Urothelium cell line (cell line): ENCODE measurements at regions not wholly inside any gene's neighbourhood (a gene's known extent, or its start where the extent isn't known, plus 50 kb on each side); places are given as distances from the start of the nearest gene placed in this dataset.
"Not testable (repeated sequence)": the region's sequence is repeated elsewhere in the genome, so short reads cannot be mapped to it uniquely, and the experiment has no call there.

Experiments used
- DNase-seq: peaks from one replicate; pipeline ENCODE4 v3.0.0; 2011; ENCODE audit warnings: low spot score, mixed read lengths
- FAIRE-seq: peaks from 2 replicates; lab custom pipeline; 2011; peaks lifted over from hg19 to GRCh38; lab: Jason Lieb, UNC

DNA sequence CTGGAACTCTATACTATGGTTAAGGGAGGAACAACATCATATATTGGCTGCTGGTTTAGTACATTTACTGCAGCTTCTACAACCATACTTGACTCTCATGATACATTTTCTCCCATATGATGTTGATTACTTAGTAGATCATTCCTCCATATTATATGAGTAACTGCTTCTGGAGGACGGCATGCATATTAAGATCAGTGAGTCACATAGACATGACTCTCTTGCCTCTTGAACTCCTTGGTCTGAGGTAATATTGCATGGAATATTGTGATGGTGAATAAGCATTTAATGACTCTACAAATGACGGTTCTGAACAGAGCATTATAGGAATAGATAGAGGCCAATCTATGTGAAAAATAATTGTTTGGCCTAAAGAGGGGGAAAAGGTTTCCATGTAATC lies 418.8 kb upstream of the SPHKAP start:
- DNase-seq: no peak
- no peak for FAIRE-seq

DNA sequence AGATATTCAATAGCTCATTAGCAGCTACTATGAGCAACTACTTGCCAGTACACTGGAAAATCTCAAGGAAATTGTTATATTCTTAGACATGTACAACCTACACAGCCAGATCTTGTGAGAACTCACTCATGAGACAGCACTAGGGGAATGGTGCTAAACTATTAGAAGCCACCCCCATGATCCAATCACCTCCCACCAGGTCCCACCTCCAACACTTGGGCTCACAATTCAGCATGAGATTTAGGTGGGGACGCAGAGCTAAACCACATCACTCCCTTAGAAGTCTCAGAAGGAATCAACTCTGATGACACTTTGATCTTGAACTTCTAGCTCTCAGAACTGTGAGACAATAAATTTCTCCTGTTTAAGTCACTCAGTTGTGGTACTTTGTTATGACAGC lies 418.3 kb upstream of the SPHKAP start:
- FAIRE-seq: no peak
- DNase-seq: no peak

GRCh38 chr2:228599297-228599696 lies 417.8 kb upstream of the SPHKAP start:
- FAIRE-seq (no peak), DNase-seq (no peak)

- no peak for DNase-seq
- no peak for FAIRE-seq
These were observed 415.5 kb upstream of the SPHKAP start for GRCh38 chr2:228597032-228597431.

DNA sequence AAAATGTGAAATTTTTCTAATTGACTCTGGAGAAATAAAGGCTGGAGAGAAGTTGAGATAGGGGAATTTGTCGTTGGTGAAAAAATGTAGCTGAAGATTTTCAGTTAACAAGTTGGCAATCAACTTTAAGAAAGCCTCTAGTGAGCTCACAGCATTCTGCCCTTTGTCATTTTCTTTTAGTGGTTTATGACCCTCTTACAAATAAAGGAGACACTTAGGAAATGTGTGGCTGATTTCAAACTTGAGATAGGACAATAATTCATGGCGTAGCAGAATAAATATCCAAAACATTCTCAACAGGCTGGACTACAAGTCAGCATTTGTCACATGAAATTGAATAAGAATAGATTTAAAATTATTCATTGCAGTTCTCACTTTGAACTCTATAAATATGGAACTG lies 412.5 kb upstream of the SPHKAP start:
- DNase-seq: no peak

DNA sequence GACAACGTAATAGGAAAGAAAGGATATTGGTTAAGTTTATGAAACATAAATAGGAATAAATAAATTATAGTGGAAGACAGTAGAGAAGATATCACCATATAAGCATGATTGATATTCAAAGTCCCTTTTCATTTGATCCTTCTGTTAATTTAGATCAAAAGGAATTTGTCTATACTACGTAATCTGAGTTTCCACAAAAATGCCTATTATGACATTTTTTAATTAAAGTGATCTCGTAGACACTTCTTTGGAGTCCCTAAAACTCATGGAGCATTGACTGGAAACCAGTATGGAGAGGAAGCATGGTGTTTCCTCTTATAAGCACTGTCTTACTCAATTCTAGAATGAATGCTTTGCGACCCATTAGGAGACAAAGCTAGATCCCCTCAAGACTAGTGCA lies 411.4 kb upstream of the SPHKAP start:
- DNase-seq (no peak), FAIRE-seq (no peak)

More for the DNA sequence above, 412.5 kb upstream of the SPHKAP start:
- no peak for FAIRE-seq

DNA sequence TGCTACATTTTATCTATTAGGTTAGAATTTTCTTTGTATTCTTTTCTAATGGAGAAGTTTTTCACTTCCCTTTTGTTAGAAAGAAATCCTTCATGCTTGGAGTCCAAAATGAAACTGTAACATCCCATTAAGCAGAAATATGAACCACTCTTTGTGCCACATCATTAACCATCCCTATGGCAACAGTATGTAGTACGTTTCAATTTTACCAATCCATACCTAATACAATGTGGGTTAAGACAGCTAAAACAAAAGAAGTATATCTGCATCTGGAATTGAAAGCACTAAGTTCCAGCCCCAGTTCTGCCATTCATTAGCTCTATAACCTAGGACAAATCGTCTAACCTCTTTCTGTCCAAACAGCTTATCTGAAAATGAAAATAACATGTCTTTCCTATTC lies 409.2 kb upstream of the SPHKAP start:
- FAIRE-seq: no peak

DNA sequence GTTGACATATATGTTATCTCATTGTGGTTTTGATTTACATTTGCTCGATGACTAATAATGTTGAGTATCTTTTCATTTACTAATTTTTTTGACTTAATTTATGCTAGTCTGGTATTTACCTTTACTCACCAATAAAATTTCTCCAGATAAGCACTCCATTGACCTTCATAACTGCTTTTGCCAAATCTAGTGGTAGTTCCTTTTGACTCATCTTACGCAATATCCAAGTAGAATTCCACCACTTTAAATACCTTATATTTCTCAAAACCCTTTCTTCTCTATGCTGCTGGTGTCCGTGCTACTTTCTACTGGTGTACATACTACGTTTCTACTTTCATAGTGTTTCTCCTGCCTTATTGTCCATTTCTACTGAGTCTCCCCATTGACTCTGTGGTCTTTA lies 407.6 kb upstream of the SPHKAP start:
- FAIRE-seq (no peak), DNase-seq (no peak)

More for the DNA sequence above, 409.2 kb upstream of the SPHKAP start:
- no peak for DNase-seq

GRCh38 chr2:228581731-228582130 lies 400.2 kb upstream of the SPHKAP start:
- DNase-seq (no peak), FAIRE-seq (no peak)

GRCh38 chr2:228575897-228576296 lies 394.4 kb upstream of the SPHKAP start:
- DNase-seq (no peak), FAIRE-seq (no peak)

- not testable (repeated sequence) for FAIRE-seq, DNase-seq
These were observed 386.8 kb upstream of the SPHKAP start for GRCh38 chr2:228568275-228568674.

GRCh38 chr2:228561816-228562215 lies 380.3 kb upstream of the SPHKAP start:
- FAIRE-seq: no peak
- DNase-seq: no peak

- FAIRE-seq (no peak), DNase-seq (no peak)
These were observed 378.4 kb upstream of the SPHKAP start for GRCh38 chr2:228559774-228560415.

DNA sequence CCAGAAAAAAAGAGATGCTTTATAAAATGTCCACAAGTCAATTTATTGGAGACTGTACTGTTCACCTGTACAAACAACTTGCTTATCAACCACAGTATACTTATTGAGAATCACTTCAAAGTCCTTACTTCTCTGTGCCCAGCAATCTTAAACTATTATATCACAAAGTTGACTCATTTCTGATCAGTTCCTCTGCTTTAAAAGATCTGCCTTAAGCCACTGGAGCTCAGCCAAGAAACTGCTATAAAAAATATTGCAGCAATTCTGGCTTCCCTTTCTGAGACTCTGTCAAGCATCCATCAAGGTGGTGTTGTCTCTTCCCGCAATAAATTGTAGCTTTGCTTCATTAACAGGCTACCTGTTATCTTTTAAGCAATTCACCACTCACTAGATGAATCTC lies 375.2 kb upstream of the SPHKAP start:
- no peak for FAIRE-seq
- DNase-seq: peak; percentile 24

DNA sequence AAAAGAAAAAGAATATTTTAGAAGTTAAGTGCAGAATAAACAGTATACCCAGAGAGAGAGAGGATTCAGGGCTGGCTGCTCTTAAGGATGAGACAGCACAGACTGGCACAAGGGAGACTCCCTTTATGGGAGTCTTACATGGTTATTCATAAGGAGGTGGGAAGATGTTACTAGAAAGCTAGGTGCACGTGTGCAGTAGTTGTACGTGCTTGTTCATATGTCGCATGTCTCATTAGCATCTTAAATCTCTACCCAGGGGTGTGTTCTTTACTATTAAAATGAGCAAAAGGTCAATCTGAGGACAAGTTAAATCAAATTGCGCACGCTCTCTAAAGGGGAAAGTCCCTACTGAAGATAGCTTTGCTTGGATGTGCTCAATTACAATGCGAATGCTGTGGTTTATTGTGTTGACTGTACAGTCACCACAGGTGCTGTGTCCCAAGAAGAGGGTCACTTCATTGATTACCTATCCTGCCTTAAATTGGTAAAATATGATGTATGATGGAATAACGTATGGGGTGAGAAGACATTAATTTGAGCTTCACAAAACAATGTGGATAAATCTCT lies 368.0 kb upstream of the SPHKAP start:
- FAIRE-seq: no peak

DNA sequence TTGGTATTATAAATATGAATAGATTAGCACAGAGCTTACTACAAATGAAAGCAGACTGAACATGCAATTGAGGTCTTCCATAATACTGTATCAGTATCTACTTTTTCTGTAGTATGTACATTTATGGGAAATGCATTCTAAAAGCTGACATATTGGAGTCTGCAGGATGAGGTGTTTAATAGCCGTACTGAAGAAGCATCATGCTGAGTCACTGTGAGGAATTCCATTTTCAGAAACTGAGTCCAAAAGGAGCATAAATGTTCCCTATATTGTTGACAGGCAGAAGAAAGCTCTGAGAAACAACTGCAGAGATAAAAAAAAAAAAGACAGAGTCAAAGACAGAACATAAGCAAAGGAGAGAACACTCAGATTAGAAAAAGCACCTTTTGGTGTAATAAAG lies 366.7 kb upstream of the SPHKAP start:
- FAIRE-seq: no peak

More for the DNA sequence above, 368.0 kb upstream of the SPHKAP start:
- DNase-seq: no peak

GRCh38 chr2:228545748-228546145 lies 364.3 kb upstream of the SPHKAP start:
- DNase-seq (no peak), FAIRE-seq (no peak)

More for the DNA sequence above, 366.7 kb upstream of the SPHKAP start:
- no peak for DNase-seq

GRCh38 chr2:228545041-228545747 lies 363.7 kb upstream of the SPHKAP start:
- peak; percentile 52 for DNase-seq

GRCh38 chr2:228543117-228543516 lies 361.6 kb upstream of the SPHKAP start:
- DNase-seq: no peak
- no peak for FAIRE-seq

More at GRCh38 chr2:228545041-228545747, 363.7 kb upstream of the SPHKAP start:
- no peak for FAIRE-seq

GRCh38 chr2:228542277-228542676 lies 360.8 kb upstream of the SPHKAP start:
- peak; percentile 86 for FAIRE-seq

GRCh38 chr2:228541789-228542188 lies 360.3 kb upstream of the SPHKAP start:
- no peak for FAIRE-seq

More at GRCh38 chr2:228542277-228542676, 360.8 kb upstream of the SPHKAP start:
- no peak for DNase-seq

DNA sequence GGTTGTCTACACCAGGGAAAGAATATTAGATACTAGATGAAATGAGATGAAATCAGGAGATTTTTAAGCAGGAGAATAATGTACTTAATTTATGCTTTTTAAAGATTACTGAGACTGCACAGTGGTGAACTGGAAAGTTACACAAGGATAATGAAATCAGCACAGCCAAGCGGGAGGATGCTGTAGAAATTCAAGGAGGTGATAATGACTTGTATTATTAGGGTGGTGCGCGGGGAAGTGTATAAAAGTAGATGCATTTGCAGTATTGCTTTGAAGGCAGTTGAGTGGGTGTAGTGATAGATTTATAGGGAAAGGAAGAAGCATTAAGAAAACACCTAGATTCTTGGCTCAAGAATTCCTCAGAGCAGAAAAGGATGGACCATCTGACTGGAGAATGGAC lies 359.5 kb upstream of the SPHKAP start:
- DNase-seq: no peak
- no peak for FAIRE-seq

More at GRCh38 chr2:228541789-228542188, 360.3 kb upstream of the SPHKAP start:
- peak; percentile 46 for DNase-seq
